Lower leg skin (tissue), 4 donors: ENCODE measurements at regions not wholly inside any gene's neighbourhood (a gene's known extent, or its start where the extent isn't known, plus 50 kb on each side); places are given as distances from the start of the nearest gene placed in this dataset.
"Not testable (repeated sequence)": the region's sequence is repeated elsewhere in the genome, so short reads cannot be mapped to it uniquely, and the experiment has no call there.

Experiments used
- DNase-seq, 2 donors: peaks; one replicate each; pipeline ENCODE4 v3.0.0-alpha.2; 2019; ENCODE audit warnings: low spot score in 2 of 2
- H3K4me3 ChIP-seq: fragments of 200-600 bp; sonication (generic); 2 replicates; pipeline ENCODE4 v1.5.1; 2017; ENCODE audit warnings: mild to moderate bottlenecking, low read depth; ENCODE audit not compliant: poor library complexity, severe bottlenecking
- POLR2A ChIP-seq, 2 donors: fragments of 450-650 bp; IDR thresholded peaks; one replicate each; pipeline ENCODE4 v1.6.1; 2016 to 2017; ENCODE audit warnings: antibody characterized with exemption in 2 of 2, mild to moderate bottlenecking in 1 of 2, moderate library complexity in 1 of 2
- WGBS, 2 donors: methylation state at CpG; one replicate each; pipeline ENCODE4 v1.1.5; 2018; 5-methylcytosine and 5-hydroxymethylcytosine counted together
- intact Hi-C: fragments of 100-400 bp; cut with DNase I; formaldehyde crosslinking; loops from one replicate; pipeline ENCODE4 v1.15.0; 2023; ENCODE audit warnings: low total_unique reads
- TF ChIP-seq, protein P1 (sequence below), 3 donors: fragments of 450-650 bp; IDR thresholded peaks; one replicate each; pipeline ENCODE4 v1.5.1; 2016; ENCODE audit warnings: antibody characterized with exemption in 3 of 3, mild to moderate bottlenecking in 3 of 3, moderate library complexity in 2 of 3

DNA sequence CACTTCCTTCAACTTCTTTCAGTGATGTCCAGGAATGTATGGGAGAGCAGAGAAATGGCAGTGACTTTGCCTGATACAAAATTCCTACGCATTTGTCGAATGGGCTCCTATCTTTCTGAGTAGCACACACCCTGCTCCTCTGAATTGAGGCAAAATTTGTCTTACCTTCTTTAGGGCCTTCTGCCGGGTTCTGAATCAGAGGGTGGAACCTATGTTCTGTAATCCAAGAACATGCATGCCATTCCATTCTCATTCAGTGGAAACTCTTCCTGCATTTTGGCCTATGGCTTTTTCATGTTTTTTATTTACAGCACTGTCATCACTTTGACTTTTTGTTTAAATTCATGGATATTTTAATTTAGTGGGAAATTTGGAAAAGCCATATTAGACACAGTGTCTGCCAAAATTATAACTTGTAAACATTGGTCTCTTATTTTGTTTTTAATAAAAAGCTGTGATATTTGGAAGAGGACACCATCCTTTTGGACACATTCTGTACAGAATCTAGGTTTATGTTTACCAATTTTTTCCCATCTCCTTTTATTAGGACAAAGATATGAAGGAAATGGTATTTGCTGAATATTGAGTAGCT is 402.2 kb upstream of the FAR2 start:
- intact Hi-C loops = no loop called here
- DNase-seq = no peak
- WGBS, 2 donors = 76 to 77% methylated on average over 3 of the region's 3 CpGs
- no peak for TF ChIP-seq POLR2A (IDR thresholded peaks at IDR 0.05)
- H3K4me3 ChIP-seq = no peak overlapping the region

DNA sequence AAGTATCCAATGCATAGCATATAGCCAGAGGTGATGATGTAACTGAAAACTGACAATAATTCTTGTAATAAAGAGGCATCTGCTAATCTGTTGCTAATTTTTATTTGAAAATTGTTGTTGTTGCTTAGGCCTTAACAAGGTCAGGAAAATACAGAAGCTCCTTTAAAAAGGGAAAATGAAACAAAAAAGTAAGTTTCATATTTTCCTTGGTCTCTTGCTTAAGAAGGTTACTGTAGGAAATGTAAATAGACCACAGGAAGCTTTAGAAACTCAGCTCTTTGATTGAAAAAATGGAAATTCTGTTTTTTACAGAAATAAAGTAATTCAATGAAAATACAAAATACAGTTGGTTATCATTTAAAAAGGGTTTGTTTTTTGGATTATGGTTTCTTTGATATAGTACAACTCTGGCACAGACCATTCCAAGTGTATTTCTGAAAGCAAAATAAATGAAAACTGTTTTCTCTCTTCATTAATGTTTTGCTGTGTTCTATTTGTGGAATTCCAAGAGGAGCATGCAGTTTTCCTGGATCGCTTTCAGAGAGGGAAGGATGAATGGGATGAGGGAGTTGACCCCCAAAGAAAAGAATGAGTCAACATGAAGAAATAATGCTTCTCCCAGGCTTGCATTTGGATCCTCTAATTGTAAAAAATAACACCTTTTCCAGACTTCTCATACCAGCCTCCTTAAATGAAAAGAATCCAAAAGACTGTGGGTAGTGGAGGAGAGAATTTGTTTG is 398.0 kb upstream of the FAR2 start:
- TF ChIP-seq, protein P1, sequence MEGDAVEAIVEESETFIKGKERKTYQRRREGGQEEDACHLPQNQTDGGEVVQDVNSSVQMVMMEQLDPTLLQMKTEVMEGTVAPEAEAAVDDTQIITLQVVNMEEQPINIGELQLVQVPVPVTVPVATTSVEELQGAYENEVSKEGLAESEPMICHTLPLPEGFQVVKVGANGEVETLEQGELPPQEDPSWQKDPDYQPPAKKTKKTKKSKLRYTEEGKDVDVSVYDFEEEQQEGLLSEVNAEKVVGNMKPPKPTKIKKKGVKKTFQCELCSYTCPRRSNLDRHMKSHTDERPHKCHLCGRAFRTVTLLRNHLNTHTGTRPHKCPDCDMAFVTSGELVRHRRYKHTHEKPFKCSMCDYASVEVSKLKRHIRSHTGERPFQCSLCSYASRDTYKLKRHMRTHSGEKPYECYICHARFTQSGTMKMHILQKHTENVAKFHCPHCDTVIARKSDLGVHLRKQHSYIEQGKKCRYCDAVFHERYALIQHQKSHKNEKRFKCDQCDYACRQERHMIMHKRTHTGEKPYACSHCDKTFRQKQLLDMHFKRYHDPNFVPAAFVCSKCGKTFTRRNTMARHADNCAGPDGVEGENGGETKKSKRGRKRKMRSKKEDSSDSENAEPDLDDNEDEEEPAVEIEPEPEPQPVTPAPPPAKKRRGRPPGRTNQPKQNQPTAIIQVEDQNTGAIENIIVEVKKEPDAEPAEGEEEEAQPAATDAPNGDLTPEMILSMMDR (IDR thresholded peaks at IDR 0.05) = no peak
- no peak for TF ChIP-seq POLR2A (IDR thresholded peaks at IDR 0.05)
- DNase-seq = no peak
- WGBS, 2 donors = 52 to 69% methylated on average over 1 of the region's 1 CpG
- no peak overlapping the region for H3K4me3 ChIP-seq
- intact Hi-C loops = no loop called here

DNA sequence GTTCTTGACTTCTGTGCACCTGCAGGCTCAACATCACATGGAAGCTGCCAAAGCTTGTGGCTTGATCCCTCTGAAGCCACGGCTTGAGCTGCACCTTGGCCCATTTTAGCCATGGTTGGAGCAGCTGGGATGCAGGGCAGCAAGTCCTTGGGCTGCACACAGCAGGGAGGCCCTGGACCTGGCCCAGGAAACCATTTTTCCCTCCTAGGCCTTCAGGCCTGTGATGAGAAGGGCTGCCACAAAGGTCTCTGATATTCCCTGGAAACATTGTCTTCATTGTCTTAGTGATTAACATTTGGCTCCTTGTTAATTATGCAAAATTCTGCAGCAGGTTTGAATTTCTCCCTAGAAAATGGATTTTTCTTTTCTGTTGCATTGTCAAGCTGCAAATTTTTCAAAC is 394.1 kb upstream of the FAR2 start:
- WGBS, 2 donors = 43 to 67% methylated on average over 1 of the region's 1 CpG
- TF ChIP-seq, protein P1 (IDR thresholded peaks at IDR 0.05) = no peak
- TF ChIP-seq POLR2A (IDR thresholded peaks at IDR 0.05) = no peak
- H3K4me3 ChIP-seq = no peak overlapping the region
- DNase-seq = no peak
- intact Hi-C loops = no loop called here

DNA sequence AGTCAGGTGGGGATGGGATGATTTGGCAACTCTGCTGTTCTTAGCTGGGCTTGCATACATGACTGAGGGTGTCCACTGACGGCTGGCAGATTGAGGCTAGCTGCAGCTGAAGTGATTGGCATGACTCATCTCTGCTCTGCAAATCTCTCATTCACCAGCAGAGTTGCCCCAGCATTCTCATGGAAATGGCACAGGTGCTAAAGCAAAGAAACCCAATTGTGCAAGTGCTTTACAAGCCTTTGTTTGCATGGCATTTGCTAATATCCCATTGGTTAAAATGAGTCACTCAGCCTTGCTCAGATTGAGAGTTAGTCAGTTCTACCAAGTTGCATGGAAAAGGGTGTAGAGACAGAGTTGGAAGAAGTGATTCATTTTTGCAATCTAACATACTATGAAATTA is 389.7 kb upstream of the FAR2 start:
- DNase-seq = no peak
- 53 to 88% methylated on average over 1 of the region's 1 CpG for WGBS, 2 donors
- intact Hi-C loops = no loop called here
- no peak overlapping the region for H3K4me3 ChIP-seq
- TF ChIP-seq POLR2A (IDR thresholded peaks at IDR 0.05) = no peak
- TF ChIP-seq, protein P1 (IDR thresholded peaks at IDR 0.05) = no peak

DNA sequence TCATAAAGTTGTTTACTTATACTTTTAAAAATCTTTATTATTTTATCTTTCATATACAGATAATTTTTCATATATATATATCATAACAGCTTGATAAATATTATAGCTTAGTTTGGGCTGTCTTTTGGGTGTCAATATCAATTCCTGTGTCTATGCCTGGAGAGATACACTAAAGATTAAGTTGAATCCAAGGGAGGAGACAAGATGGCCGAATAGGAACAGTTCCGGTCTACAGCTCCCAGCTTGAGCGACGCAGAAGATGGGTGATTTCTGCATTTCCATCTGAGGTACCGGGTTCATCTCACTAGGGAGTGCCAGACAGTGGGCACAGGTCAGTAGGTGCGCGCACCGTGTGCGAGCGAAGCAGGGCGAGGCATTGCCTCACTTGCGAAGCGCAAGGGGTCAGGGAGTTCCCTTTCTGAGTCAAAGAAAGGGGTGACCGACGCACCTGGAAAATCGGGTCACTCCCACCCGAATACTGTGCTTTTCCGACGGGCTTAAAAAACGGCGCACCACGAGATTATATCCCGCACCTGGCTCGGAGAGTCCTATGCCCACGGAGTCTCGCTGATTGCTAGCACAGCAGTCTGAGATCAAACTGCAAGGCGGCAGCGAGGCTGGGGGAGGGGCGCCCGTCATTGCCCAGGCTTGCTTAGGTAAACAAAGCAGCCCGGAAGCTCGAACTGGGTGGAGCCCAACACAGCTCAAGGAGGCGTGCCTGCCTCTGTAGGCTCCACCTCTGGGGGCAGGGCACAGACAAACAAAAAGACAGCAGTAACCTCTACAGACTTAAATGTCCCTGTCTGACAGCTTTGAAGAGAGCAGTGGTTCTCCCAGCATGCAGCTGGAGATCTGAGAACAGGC is 388.8 kb upstream of the FAR2 start:
- DNase-seq = not testable (repeated sequence)

DNA sequence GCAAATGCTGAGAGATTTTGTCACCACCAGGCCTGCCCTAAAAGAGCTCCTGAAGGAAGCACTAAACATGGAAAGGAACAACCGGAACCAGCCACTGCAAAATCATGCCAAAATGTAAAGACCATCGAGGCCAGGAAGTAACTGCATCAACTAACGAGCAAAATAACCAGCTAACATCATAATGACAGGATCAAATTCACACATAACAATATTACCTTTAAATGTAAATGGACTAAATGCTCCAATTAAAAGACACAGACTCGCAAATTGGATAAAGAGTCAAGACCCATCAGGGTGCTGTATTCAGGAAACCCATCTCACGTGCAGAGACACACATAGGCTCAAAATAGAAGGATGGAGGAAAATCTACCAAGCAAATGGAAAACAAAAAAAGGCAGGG is 387.2 kb upstream of the FAR2 start:
- H3K4me3 ChIP-seq, DNase-seq, intact Hi-C loops: not testable (repeated sequence)
- 95 to 96% methylated on average over 5 of the region's 5 CpGs for WGBS, 2 donors

More for the DNA sequence above, 388.8 kb upstream of the FAR2 start:
- 92 to 94% methylated on average over 33 of the region's 33 CpGs for WGBS, 2 donors
- H3K4me3 ChIP-seq, intact Hi-C loops: not testable (repeated sequence)

DNA sequence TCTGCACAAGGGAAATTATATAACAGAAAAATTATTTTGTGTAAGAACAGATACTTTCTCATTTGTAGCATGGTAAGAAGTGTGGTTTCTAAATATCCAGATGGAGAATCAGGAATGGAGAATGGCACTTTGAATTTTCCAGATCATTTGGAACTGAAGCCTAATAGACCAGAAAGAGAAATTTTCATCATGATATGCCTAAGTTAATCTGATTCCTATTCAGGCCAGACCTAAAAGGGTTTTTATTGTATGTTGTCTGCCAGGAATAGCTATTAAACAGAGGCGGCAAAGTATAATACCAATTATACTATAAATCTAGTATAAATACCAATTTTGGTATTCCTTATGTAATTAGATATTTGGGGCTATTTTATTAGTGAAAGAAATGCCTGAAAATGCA is 382.7 kb upstream of the FAR2 start:
- H3K4me3 ChIP-seq = no peak overlapping the region
- intact Hi-C loops = no loop called here
- WGBS, 2 donors = 94 to 97% methylated on average over 1 of the region's 1 CpG
- no peak for TF ChIP-seq POLR2A (IDR thresholded peaks at IDR 0.05)
- TF ChIP-seq, protein P1 (IDR thresholded peaks at IDR 0.05) = no peak
- DNase-seq = no peak
